ENCODE measurements at regions not wholly inside any gene's neighbourhood (a gene's known extent, or its start where the extent isn't known, plus 50 kb on each side); places are given as distances from the start of the nearest gene placed in this dataset.

DNA sequence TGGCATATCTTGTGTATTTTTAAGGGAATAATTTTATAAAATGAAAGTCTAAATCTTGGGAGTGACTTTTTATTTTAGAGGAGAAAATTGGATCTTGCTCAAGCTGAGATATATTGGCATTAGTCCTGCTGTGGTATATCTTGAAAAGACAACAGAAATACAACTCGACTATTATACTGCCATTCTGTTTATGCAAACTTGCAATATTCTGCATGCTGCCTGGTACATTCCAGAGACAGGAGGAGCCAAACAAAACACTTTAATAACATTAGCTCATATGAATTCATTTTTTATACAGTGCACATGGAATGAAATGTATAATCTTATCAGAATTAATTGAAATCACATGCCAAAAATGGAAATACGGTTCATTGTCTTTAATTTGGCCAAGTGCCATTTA, 176.0 kb upstream of the NRIP1 start:
- Histone ChIP-seq H4K8ac (replicated peaks; ENCODE audit: insufficient read length, low read depth, low read length) (no peak overlapping the region), H3K23me2 (ENCODE audit: insufficient read length, low read depth, low read length, poor library complexity, severe bottlenecking) (no peaks in the 10 kb centered on the region), H3K4me2 (ENCODE audit: insufficient read depth, insufficient read length, low read length) (no peak overlapping the region), H3K79me1 (ENCODE audit: insufficient read depth, low read depth, low read length, poor library complexity, severe bottlenecking) (no peaks in the 10 kb centered on the region), H3K23ac (ENCODE audit: insufficient read length, low read depth, low read length) (no peak overlapping the region), H3K4me1 (ENCODE audit: insufficient read depth, low read length) (peaks cover 7% of the 10 kb centered on the region; the same call in 1 of the 2 replicates), H2BK5ac (ENCODE audit: insufficient read length, low read length) (no peak overlapping the region), H2BK120ac (ENCODE audit: low read depth, low read length, poor library complexity, severe bottlenecking) (no peak overlapping the region), H3K56ac (ENCODE audit: insufficient read length, low read depth, low read length) (no peak overlapping the region), H3K9me3 (ENCODE audit: control insufficient read depth, low read depth, low read length) (no peaks in the 10 kb centered on the region), H3T11ph (ENCODE audit: low read length) (no peak overlapping the region), H3K14ac (ENCODE audit: insufficient read depth, low read length) (no peak overlapping the region), H3K79me2 (ENCODE audit: insufficient read depth, low read length) (no peaks in the 10 kb centered on the region), H4K5ac (ENCODE audit: insufficient read length, low read depth, low read length) (no peak overlapping the region), H3K9ac (ENCODE audit: extremely low read depth, insufficient read length, low read length) (no peak overlapping the region), H3K27me3 (ENCODE audit: insufficient read depth, low read length) (peaks cover 3% of the 10 kb centered on the region; the same call in 1 of the 2 replicates), H2AFZ (ENCODE audit: low read length) (no peak overlapping the region), H3K27ac (ENCODE audit: insufficient read length, low read depth, low read length) (no peak overlapping the region), H4K91ac (ENCODE audit: insufficient read length, low read depth, low read length) (no peak overlapping the region), H2BK15ac (ENCODE audit: low read depth, low read length) (no peak overlapping the region), H3K4ac (ENCODE audit: low read depth, low read length) (no peak overlapping the region), H2BK12ac (ENCODE audit: insufficient read length, low read depth, low read length) (no peak overlapping the region), H2AK5ac (ENCODE audit: insufficient read length, low read length) (no peak overlapping the region), H3K18ac (ENCODE audit: insufficient read length, low read depth, low read length) (no peak overlapping the region), H2BK20ac (ENCODE audit: low read depth, low read length, poor library complexity, severe bottlenecking) (no peak overlapping the region), H4K20me1 (ENCODE audit: control insufficient read depth, insufficient read depth, insufficient read length) (no peaks in the 10 kb centered on the region)
- TF ChIP-seq, protein P1, sequence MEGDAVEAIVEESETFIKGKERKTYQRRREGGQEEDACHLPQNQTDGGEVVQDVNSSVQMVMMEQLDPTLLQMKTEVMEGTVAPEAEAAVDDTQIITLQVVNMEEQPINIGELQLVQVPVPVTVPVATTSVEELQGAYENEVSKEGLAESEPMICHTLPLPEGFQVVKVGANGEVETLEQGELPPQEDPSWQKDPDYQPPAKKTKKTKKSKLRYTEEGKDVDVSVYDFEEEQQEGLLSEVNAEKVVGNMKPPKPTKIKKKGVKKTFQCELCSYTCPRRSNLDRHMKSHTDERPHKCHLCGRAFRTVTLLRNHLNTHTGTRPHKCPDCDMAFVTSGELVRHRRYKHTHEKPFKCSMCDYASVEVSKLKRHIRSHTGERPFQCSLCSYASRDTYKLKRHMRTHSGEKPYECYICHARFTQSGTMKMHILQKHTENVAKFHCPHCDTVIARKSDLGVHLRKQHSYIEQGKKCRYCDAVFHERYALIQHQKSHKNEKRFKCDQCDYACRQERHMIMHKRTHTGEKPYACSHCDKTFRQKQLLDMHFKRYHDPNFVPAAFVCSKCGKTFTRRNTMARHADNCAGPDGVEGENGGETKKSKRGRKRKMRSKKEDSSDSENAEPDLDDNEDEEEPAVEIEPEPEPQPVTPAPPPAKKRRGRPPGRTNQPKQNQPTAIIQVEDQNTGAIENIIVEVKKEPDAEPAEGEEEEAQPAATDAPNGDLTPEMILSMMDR (conservative IDR thresholded peaks at IDR 0.05), result no peak
- WGBS (ENCODE audit: extremely low coverage, insufficient read length, low lambda C conversion rate), result no CpG with 5 or more reads among the region's 2 CpGs
- Mint-ChIP-seq H3K36me3 (ENCODE audit: insufficient read depth in 1 of 3, low read depth in 3 of 3) (no peaks in the 10 kb centered on the region; a peak in 2 of 7 replicates), H3K27ac (no peak overlapping the region), H3K27me3 (ENCODE audit: low read depth) (peaks cover 77% of the 10 kb centered on the region), H3K4me1 (peaks cover 29 to 32% of the 10 kb centered on the region in 2 experiments), H3K4me3 (no peak overlapping the region), H3K9me3 (no peaks in the 10 kb centered on the region)
- no peak for DNase-seq
